ENCODE measurements at regions not wholly inside any gene's neighbourhood (a gene's known extent, or its start where the extent isn't known, plus 50 kb on each side); places are given as distances from the start of the nearest gene placed in this dataset.

DNA sequence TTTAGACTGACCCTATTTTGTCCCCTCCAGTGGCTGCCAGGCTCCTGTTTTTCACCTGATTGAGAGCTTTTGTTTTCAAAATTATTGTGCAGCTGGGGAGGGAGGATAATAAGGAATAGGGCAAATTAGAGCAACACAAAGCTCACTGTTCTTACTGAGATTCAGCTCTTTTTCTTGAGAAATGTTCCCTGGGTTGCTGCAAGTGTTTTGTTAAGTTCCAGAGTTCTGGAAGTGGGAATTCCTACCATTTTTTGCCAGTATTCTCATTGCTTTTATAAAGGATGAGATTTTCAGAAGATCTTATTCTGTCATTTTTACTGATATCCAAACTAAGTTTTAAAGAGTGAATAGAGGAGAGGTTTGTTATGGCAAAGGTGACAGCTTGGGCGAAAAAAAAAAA lies 417.7 kb downstream of the SIPA1L2 start:
- no peak for DNase-seq (ENCODE audit: low read depth in 2 of 3, low spot score in 2 of 3)

DNA sequence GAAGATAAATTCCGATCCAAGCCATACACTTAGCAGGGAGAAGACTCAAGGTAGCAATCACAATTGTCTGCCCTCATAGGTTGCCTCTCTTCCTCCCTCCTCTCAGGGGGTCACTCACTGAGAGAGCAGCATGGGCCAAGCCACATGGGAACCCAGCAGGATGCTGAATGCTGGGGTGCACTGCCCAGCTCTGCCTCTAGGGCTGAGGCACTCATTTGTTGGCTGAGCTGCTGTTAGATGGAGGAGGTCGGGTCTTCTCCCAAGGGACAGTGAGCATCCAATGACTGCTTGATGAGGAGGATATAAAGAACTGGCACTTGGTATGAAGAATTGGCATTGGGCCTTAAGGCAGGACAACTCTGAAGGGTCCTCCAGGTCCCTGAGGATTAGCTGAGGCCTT lies 418.8 kb downstream of the SIPA1L2 start:
- DNase-seq (ENCODE audit: low read depth in 2 of 3, low spot score in 2 of 3), result no peak

GRCh38 chr1:232209357-232209756 lies 420.6 kb downstream of the SIPA1L2 start:
- DNase-seq (ENCODE audit: low read depth in 2 of 3, low spot score in 2 of 3), result no peak

DNA sequence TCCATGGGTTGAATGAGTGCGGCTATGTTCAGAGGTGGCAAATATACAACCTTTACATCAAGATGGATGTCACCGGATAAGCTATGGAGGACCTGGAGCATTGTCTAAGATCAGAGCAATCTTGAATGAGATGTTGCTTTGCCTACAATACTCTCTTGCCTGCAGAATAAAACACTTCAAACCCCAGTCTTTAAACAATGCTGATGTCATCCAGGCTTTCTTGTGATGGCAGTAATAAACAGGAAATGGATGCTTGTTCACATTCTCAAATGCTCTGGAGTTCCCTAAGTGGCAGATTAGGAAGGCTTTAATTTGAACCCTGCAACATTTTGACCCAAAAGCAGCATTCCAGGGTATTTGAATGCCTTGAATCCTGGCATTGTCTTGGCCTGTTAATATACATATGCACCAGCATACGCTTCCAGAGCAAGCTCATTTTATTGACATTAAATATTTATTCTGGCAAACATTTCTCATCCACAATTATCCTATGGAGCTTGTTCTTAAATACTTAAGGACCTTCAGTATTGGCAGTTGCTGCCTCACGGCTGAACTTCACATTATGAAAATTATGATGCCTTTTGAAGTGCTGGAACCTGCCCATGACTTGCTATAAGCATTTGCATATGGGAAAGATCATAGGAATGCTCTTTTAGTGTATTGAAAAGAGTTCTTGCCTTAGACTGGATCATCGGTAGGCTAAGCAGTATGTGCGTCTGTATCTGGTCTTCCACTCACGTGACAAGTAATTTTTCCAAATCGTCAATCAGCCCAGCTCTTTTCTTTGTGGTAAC lies 422.7 kb downstream of the SIPA1L2 start:
- DNase-seq (ENCODE audit: low read depth in 2 of 3, low spot score in 2 of 3), result no peak

DNA sequence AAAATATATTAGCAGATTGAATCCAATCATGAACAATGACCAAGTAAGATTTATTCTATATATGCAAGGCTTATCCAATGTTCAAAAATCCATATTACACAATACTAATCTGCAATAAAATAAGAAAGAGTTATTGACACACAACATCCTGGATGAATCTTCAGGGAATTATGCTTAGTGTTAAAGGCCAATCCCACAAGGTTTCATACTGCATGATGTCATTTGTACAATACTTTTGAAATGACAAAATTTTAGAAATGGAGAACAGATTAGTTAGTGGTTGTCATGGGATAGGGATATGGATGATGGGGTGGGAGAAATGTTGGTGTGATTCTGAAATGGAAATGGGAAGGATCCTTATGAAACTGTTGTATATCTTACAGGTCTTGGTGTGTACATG lies 425.7 kb downstream of the SIPA1L2 start:
- no peak for DNase-seq (ENCODE audit: low read depth in 2 of 3, low spot score in 2 of 3)

GRCh38 chr1:232201024-232201423 lies 428.9 kb downstream of the SIPA1L2 start:
- DNase-seq (ENCODE audit: low read depth in 2 of 3, low spot score in 2 of 3), result no peak

- no peak for DNase-seq (ENCODE audit: low read depth in 2 of 3, low spot score in 2 of 3)
Measured at GRCh38 chr1:232196042-232196441, 433.9 kb downstream of the SIPA1L2 start.

DNA sequence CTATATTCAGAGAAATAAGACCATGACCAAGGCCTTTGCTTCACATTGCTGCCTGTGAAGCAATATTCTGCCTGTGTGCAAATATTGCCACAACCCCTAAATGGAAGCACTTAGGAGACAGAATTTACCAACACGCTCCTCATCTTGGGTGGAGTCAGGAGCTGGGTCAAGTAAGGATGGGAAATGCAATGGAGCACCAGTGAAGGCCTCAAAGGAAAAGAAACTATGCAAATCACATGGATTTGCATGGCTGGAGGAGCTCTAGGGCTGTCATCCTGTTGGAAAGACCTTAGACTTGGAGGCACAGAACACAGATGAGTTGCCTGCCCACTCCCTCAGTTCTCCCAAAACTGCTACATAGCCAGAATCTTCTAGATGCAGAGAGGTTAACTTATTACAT lies 435.5 kb downstream of the SIPA1L2 start:
- DNase-seq (ENCODE audit: low read depth in 2 of 3, low spot score in 2 of 3), result no peak

GRCh38 chr1:232193451-232193783 lies 436.5 kb downstream of the SIPA1L2 start:
- DNase-seq (ENCODE audit: low read depth in 2 of 3, low spot score in 2 of 3), result no peak

- no peak for DNase-seq (ENCODE audit: low read depth in 2 of 3, low spot score in 2 of 3)
Measured at GRCh38 chr1:232192781-232193450, 437.0 kb downstream of the SIPA1L2 start.

DNA sequence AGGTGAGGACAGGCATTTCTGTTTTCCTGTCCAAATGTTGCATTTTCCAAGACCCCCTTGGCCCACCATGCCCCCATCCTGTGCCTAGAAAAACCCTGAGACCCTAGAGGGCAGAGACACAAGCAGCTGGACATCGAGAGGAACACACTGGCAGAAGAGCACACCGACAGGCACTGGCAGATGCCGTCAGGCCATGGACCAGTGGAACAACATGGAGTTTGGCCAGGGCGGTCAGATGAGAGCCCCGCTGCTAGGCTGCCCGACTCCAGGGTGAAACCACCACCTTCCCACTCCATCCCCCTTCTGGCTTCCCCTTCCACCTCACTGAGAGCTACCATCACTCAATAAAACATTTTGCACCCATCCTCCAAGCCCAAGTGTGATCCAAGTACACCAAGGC lies 438.4 kb downstream of the SIPA1L2 start:
- DNase-seq (ENCODE audit: low read depth in 2 of 3, low spot score in 2 of 3), result no peak

DNA sequence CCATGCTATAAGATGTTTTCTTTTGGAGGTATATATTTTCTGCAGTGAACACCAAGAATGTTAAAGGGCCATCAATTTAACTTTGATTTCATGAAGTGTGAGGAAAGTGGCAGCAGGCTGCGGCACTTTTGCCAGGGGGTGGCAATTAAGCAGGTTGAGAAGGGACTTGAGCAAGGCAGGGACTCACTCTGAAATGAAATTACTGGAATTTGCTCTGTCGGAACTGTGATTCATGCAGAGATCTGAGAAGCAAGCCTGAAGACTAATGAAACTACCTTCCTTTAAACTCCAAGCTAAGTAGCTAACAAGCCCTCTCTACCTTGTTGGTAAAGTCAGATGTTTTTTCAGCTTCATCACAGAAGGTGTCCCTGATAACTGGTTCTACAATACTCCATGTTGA lies 441.6 kb downstream of the SIPA1L2 start:
- no peak for DNase-seq (ENCODE audit: low read depth in 2 of 3, low spot score in 2 of 3)

DNA sequence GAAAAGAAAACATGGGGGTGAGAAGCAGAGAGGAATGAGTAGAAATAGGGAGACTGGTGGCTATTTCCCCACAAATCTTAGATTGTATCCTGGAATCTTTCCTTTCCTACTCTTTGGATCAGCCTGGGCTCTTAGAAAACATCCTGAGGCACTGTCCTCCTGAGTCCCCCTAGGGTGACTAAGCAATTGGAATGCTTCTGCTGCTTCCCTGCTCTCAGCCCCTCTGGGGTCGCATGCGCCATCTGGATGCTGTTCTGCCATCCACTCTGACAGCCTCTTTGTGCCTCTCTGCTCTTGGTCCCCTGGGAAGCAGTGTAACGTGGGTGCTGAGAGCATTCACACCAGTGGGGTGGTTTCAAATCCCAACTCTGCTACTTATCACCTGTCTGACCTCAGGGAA lies 443.0 kb downstream of the SIPA1L2 start:
- DNase-seq (ENCODE audit: low read depth in 2 of 3, low spot score in 2 of 3), result no peak

- no peak for DNase-seq (ENCODE audit: low read depth in 2 of 3, low spot score in 2 of 3)
Measured at GRCh38 chr1:232184561-232185530, 445.1 kb downstream of the SIPA1L2 start.

DNA sequence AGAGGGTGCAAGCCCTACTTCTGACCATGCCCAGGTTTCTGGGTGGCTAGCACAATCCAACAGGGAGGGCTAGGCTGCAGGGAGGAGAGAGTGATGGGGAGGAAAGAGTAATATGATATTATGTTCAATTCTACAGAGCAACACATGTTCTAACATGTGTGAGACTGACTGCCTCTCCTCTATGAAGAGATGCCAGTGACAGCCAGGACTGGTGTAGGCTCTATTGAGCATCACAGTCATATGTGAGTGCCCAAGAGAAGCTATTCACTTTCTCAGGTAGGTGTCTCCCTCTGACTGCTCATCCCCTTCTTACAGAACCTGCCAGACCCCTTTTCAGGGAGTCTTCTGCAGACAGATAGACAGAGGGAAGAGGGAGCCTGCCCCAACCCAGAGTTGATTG lies 446.1 kb downstream of the SIPA1L2 start:
- no peak for DNase-seq (ENCODE audit: low read depth in 2 of 3, low spot score in 2 of 3)

- DNase-seq (ENCODE audit: low read depth in 2 of 3, low spot score in 2 of 3), result no peak
Measured at GRCh38 chr1:232183266-232183800, 446.6 kb downstream of the SIPA1L2 start.

DNA sequence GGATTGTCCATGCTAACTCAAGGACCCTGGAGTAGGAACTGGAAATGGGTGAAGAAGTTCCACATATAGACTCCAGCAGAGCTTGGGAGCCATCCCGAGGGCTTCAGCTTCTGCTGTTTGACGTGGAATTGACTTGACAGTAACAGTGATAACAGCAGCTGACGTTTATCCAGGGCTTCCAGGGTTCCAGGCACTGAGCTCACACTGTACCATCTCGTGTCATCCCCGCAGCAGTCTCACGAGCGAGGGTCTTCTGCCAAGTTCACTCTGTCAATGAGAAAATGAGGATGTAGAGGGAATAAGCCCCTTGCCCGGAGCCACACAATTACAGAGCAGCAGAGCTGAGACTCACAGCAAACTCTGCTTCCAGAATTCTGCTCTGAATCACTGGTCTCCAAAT lies 447.7 kb downstream of the SIPA1L2 start:
- no peak for DNase-seq (ENCODE audit: low read depth in 2 of 3, low spot score in 2 of 3)

DNA sequence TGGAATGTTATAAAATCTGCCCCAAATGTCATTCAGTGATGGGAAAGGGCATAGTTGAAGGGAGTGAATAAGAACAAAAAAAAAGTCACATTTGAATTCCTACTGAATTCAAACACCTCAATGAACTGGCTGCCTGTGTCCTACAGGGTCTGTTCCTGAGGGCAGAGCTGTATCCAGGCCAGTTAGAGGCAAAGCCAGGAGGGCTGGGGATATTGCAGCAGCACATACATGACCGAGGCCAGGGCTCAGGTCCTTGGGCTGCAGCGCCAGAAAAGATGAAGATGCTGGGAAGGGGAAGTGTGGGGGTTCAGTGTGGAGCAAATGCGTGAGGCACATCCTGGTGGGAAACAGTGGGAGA lies 449.2 kb downstream of the SIPA1L2 start:
- no peak for DNase-seq (ENCODE audit: low read depth in 2 of 3, low spot score in 2 of 3)

DNA sequence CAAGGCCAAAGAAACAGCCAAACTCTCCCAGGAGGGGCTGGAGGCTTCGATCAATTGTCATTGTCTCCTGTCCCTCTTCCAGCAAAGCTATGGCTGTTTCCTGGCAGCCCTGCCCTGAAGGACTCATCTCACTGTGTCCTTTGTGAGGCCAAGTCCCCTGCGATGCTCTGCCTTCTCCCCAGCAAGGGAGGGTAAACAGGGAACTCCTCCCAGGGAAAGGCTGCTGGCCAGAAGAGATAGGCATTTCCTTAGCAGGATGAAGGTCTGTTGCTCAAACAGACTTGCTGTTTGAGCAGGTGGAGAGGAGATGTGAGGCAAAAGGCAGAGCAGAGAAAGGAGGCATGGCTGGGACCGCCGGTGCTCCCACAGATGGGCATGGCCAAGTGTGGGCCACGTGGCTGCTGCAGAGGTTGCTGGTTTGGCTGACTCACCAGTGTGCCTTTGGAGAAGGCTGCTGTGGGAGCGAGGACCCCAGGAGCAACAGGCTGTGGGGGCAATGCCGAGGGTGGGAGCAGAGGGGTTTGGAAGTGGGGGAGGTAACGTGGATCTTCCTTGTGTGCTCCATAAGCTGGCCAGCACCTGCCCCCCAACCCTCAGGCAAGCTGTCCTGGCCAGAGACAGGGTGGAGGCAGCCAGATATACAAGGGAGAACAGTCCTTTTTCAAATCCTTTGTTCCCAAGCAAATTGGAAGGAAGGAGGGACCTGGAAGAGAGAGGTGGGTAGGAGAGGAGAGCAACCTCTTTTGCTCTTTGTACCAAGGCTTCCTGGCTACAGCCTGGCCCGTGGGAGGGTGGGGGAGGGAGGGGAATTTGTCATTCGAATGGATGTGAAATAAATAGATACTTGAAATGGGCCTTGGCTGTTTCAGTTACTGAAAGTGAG lies 449.8 kb downstream of the SIPA1L2 start:
- no peak for DNase-seq (ENCODE audit: low read depth in 2 of 3, low spot score in 2 of 3)

DNA sequence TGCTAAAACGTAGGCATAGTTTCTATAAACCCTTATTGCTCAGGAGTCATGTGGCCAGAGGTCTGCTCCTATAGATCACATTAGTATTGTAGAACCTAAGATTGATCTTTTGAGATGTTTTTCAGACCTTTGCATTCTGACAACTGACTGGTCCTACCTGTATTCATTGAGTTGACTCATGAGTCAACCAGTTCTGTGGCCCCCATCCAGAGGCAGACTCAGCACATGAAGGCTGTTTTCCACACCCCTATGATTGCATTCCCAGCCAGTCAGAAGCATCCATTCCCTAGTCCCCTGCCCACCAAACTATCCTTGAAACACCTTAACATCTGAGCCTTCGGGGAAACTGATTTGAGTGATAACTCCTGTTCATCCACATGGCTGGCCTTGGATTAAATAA lies 451.7 kb downstream of the SIPA1L2 start:
- DNase-seq (ENCODE audit: low read depth in 2 of 3, low spot score in 2 of 3), result no peak

DNA sequence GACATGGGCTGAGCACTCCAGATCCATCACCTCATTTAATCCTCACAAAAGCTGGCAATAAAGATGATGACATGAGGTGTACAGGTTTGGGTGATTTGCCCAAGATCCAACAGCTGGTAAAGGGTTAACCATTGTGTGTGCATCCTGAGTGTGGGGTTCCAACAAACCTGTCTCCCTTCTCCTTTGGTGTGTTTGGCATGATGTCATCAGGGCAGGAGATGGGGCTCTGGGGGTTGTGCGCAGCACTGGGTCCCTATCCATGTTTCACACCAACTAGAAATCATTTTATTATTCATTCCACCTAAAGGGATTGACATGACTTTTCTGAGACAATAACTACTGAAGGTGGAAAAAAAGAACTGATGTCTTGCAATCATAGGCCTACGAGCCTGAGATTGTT lies 452.5 kb downstream of the SIPA1L2 start:
- no peak for DNase-seq (ENCODE audit: low read depth in 2 of 3, low spot score in 2 of 3)

Data from activated CD8-positive, alpha-beta memory T cell treated with anti-CD3 and anti-CD28 coated beads for 48 hours (primary cell).